ENCODE measurements at regions not wholly inside any gene's neighbourhood (a gene's known extent, or its start where the extent isn't known, plus 50 kb on each side); places are given as distances from the start of the nearest gene placed in this dataset.

GRCh38 chr12:125999628-126000027, 934.4 kb downstream of the AACS start:
- peaks cover 0 to 11% (median 9%) of the 10 kb centered on the region in 4 donors for H3K9me3 ChIP-seq
- 72% methylated on average over 7 of the region's 7 CpGs for WGBS
- TF ChIP-seq POLR2A (IDR thresholded peaks at IDR 0.05; ENCODE audit: low read depth) (no peak), POLR2AphosphoS5 (IDR thresholded peaks at IDR 0.05) (no peak), CTCF (IDR thresholded peaks at IDR 0.05) (no peak), EP300 (IDR thresholded peaks at IDR 0.05) (no peak)
- H3K36me3 ChIP-seq = no peaks in the 10 kb centered on the region
- intact Hi-C loops (cut with DNase I) = no loop called here
- H3K27ac ChIP-seq (replicated peaks in 1 of 4) = no peak overlapping the region
- no peaks in the 10 kb centered on the region for H3K27me3 ChIP-seq
- no peaks in the 10 kb centered on the region for H3K4me1 ChIP-seq
- no peak for DNase-seq (ENCODE audit: extremely low spot score)
- H3K4me3 ChIP-seq = no peak overlapping the region

DNA sequence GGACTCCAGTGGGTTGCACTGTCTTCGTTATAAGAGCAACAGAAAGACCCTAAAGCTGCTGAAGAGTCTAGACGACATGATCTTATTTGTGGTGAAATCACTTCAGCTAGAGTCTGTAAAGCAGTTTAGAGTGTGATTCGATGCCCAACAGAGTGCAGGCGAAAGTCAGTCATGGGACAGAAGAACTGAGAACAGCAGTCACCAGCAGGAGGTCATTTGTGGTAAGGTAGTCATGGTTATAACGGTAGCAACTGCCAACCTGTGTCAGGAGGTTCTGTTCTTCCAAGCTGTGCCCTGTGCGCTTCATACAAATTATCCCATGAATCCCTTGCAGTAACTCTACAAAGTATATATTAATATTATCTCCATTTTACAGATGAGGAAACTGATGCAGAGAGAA, 954.1 kb downstream of the AACS start:
- TF ChIP-seq POLR2A (IDR thresholded peaks at IDR 0.05; ENCODE audit: low read depth) (no peak), CTCF (IDR thresholded peaks at IDR 0.05) (no peak), POLR2AphosphoS5 (IDR thresholded peaks at IDR 0.05) (no peak), EP300 (IDR thresholded peaks at IDR 0.05) (no peak)
- 62% methylated on average over 6 of the region's 6 CpGs for WGBS
- H3K27me3 ChIP-seq = no peaks in the 10 kb centered on the region

DNA sequence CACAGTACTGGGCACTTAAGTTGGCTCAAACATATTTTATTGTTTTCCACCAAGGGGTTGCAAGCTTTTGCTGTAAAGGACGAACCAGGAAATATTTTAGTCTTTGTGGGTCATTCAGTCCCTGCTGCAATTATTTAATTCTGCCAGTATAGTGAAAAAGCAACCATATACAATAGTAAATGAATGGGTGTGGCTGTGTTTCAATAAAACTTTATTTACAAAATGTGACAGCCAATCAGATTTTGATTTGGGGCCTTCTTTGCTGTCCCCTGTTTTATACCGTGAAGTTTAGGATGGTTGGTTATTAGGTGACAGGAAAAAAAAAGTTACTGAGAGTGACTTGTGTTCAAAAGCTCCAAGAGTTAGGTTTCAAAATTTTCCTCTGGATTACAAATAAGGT, 956.4 kb downstream of the AACS start:
- TF ChIP-seq POLR2AphosphoS5 (IDR thresholded peaks at IDR 0.05) (no peak), EP300 (IDR thresholded peaks at IDR 0.05) (no peak)
- 76% methylated on average over 2 of the region's 2 CpGs for WGBS
- Histone ChIP-seq H3K27me3 (no peaks in the 10 kb centered on the region), H3K36me3 (no peaks in the 10 kb centered on the region), H3K4me1 (no peaks in the 10 kb centered on the region), H3K4me3 (no peak overlapping the region), H3K9me3 (peaks cover 0 to 16% (median 3%) of the 10 kb centered on the region in 4 donors), H3K27ac (replicated peaks in 1 of 4) (no peak overlapping the region)
- intact Hi-C loops (cut with DNase I) = no loop called here
- DNase-seq (ENCODE audit: extremely low spot score) = no peak

More for the DNA sequence above, 954.1 kb downstream of the AACS start:
- Histone ChIP-seq H3K36me3 (no peaks in the 10 kb centered on the region), H3K27ac (replicated peaks in 1 of 4) (no peak overlapping the region), H3K4me1 (no peaks in the 10 kb centered on the region), H3K4me3 (no peak overlapping the region), H3K9me3 (peaks cover 0 to 16% (median 4%) of the 10 kb centered on the region in 4 donors)
- peak; percentile 86 for DNase-seq (ENCODE audit: extremely low spot score)
- intact Hi-C loops (cut with DNase I) = no loop called here

DNA sequence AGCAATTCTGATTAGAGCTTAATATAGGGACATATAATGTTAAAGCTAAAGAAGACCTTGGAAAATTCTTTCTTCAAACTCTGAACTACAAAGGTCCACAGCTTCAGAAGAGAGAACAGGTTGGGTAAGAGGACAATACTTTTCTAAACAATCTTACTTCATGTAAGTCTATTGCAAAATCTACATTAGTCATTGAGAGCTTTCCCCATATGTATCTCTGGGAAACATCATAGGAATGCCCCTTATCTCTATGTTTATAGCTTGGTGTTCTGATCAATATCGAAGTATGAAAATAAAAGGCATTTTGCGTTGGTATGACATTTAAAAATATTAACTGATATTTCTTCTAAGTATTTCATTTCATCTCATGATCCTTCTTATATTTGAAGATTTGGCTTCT, 962.6 kb downstream of the AACS start:
- no peaks in the 10 kb centered on the region for H3K36me3 ChIP-seq
- no peaks in the 10 kb centered on the region for H3K27me3 ChIP-seq
- no peak overlapping the region for H3K4me3 ChIP-seq
- no peak for DNase-seq (ENCODE audit: extremely low spot score)
- WGBS = 84% methylated on average over 2 of the region's 2 CpGs
- no peak overlapping the region for H3K27ac ChIP-seq (replicated peaks in 1 of 4)
- no peak for TF ChIP-seq CTCF (IDR thresholded peaks at IDR 0.05)
- TF ChIP-seq POLR2AphosphoS5 (IDR thresholded peaks at IDR 0.05) = no peak
- no peak for TF ChIP-seq POLR2A (IDR thresholded peaks at IDR 0.05; ENCODE audit: low read depth)
- TF ChIP-seq EP300 (IDR thresholded peaks at IDR 0.05) = no peak
- H3K4me1 ChIP-seq = no peaks in the 10 kb centered on the region
- intact Hi-C loops (cut with DNase I) = no loop called here
- no peaks in the 10 kb centered on the region for H3K9me3 ChIP-seq

GRCh38 chr12:126030573-126030972, 965.3 kb downstream of the AACS start:
- Histone ChIP-seq H3K27me3 (no peaks in the 10 kb centered on the region), H3K36me3 (no peaks in the 10 kb centered on the region), H3K4me3 (no peak overlapping the region), H3K4me1 (no peaks in the 10 kb centered on the region), H3K27ac (replicated peaks in 1 of 4) (no peak overlapping the region), H3K9me3 (no peaks in the 10 kb centered on the region)
- WGBS = 72% methylated on average over 8 of the region's 8 CpGs
- TF ChIP-seq POLR2AphosphoS5 (IDR thresholded peaks at IDR 0.05) (no peak), CTCF (IDR thresholded peaks at IDR 0.05) (no peak), POLR2A (IDR thresholded peaks at IDR 0.05; ENCODE audit: low read depth) (no peak), EP300 (IDR thresholded peaks at IDR 0.05) (no peak)
- intact Hi-C loops (cut with DNase I) = no loop called here
- DNase-seq (ENCODE audit: extremely low spot score) = no peak
